Endodermal cell (in vitro differentiated cells): ENCODE measurements at regions not wholly inside any gene's neighbourhood (a gene's known extent, or its start where the extent isn't known, plus 50 kb on each side); places are given as distances from the start of the nearest gene placed in this dataset.

Source experiments
- DNase-seq: peaks from one replicate; pipeline ENCODE4 v3.0.0-alpha.2; 2017
- H3K27ac ChIP-seq: 2 replicates; pipeline ENCODE4 v1.5.1; 2013; ENCODE audit warnings: mild to moderate bottlenecking, low read depth, low read length, moderate library complexity
- H3K27me3 ChIP-seq: 2 replicates; pipeline ENCODE4 v1.6.1; 2013; ENCODE audit warnings: mild to moderate bottlenecking, low read length, moderate library complexity; ENCODE audit not compliant: insufficient read depth, control insufficient read depth, poor library complexity, severe bottlenecking
- H3K36me3 ChIP-seq: 2 replicates; pipeline ENCODE4 v1.7.0; 2013; ENCODE audit warnings: mild to moderate bottlenecking, low read length, moderate library complexity; ENCODE audit not compliant: control insufficient read depth, insufficient read depth
- H3K4me1 ChIP-seq: one replicate; pipeline ENCODE4 v1.7.0; 2013; ENCODE audit warnings: low read length; ENCODE audit not compliant: control insufficient read depth, insufficient read depth
- H3K4me3 ChIP-seq: 2 replicates; pipeline ENCODE4 v1.5.1; 2013; ENCODE audit warnings: mild to moderate bottlenecking, low read length, moderate library complexity
- H3K9ac ChIP-seq: 2 replicates; pipeline ENCODE4 v1.6.1; 2013; ENCODE audit warnings: mild to moderate bottlenecking, low read length, moderate library complexity; ENCODE audit not compliant: poor library complexity, severe bottlenecking; ENCODE audit errors: extremely low read depth
- H3K9me3 ChIP-seq: 2 replicates; pipeline ENCODE4 v1.6.1; 2013; ENCODE audit warnings: mild to moderate bottlenecking, low read length, moderate library complexity; ENCODE audit not compliant: control insufficient read depth
- H3K27ac Mint-ChIP-seq: 2 replicates; pipeline ENCODE4 v1.8.0; 2020; ENCODE audit warnings: mixed read lengths
- H3K27me3 Mint-ChIP-seq: 2 replicates; pipeline ENCODE4 v1.8.0; 2021; ENCODE audit warnings: mild to moderate bottlenecking, mixed read lengths; ENCODE audit not compliant: insufficient read depth
- H3K36me3 Mint-ChIP-seq: 2 replicates; pipeline ENCODE4 v1.8.0; 2020; ENCODE audit warnings: low read depth, mixed read lengths
- H3K4me1 Mint-ChIP-seq: 2 replicates; pipeline ENCODE4 v1.8.0; 2020; ENCODE audit warnings: mixed read lengths
- H3K4me3 Mint-ChIP-seq: 2 replicates; pipeline ENCODE4 v1.8.0; 2020; ENCODE audit warnings: mild to moderate bottlenecking, moderate library complexity, mixed read lengths
- H3K9me3 Mint-ChIP-seq: 2 replicates; pipeline ENCODE4 v1.8.0; 2020; ENCODE audit warnings: mild to moderate bottlenecking, mixed read lengths
- CTCF ChIP-seq: fragments of 200-600 bp; sonication (generic); conservative IDR thresholded peaks from 2 replicates; pipeline ENCODE4 v1.5.0; 2021; ENCODE audit warnings: antibody characterized with exemption, mild to moderate bottlenecking
- WGBS, 2 experiments: methylation state at CpG; one replicate each; pipeline versions ENCODE4 v1.1.5 to v1.1.7; 2013; ENCODE audit warnings: missing lambda C conversion rate in 2 of 2, mixed read lengths in 1 of 2; ENCODE audit not compliant: insufficient coverage in 1 of 2, insufficient read length in 1 of 2; 5-methylcytosine and 5-hydroxymethylcytosine counted together

- no peak for DNase-seq
- H3K4me1 ChIP-seq, result peaks cover 20% of the 10 kb centered on the region
- H3K4me1 Mint-ChIP-seq, result peaks cover 43% of the 10 kb centered on the region
These were observed 334.2 kb downstream of the CD83 start for GRCh38 chr6:14451594-14452374.

GRCh38 chr6:14452567-14453527 lies 335.3 kb downstream of the CD83 start:
- Histone ChIP-seq H3K4me1 (peaks cover 20% of the 10 kb centered on the region), H3K9me3 (peaks cover 9% of the 10 kb centered on the region), H3K4me3 (no peak overlapping the region), H3K27me3 (no peaks in the 10 kb centered on the region), H3K36me3 (no peaks in the 10 kb centered on the region), H3K27ac (no peak overlapping the region), H3K9ac (no peak overlapping the region)
- DNase-seq, result no peak
- peaks cover 10% of the 10 kb centered on the region for H3K9me3 Mint-ChIP-seq
- no peaks in the 10 kb centered on the region for H3K27me3 Mint-ChIP-seq
- H3K36me3 Mint-ChIP-seq, result peaks cover 45% of the 10 kb centered on the region
- no peak for TF ChIP-seq CTCF
- H3K27ac Mint-ChIP-seq, result peak overlapping the region; percentile 50
- WGBS, 2 experiments, result 91 to 94% methylated on average over 14 to 17 of the region's 17 CpGs
- peaks cover 45% of the 10 kb centered on the region for H3K4me1 Mint-ChIP-seq
- no peak overlapping the region for H3K4me3 Mint-ChIP-seq

More at GRCh38 chr6:14451594-14452374, 334.2 kb downstream of the CD83 start:
- Histone ChIP-seq H3K36me3 (no peaks in the 10 kb centered on the region), H3K27me3 (no peaks in the 10 kb centered on the region), H3K9ac (no peak overlapping the region), H3K4me3 (no peak overlapping the region), H3K27ac (no peak overlapping the region), H3K9me3 (peaks cover 20% of the 10 kb centered on the region)
- peaks cover 20% of the 10 kb centered on the region for H3K9me3 Mint-ChIP-seq
- H3K27ac Mint-ChIP-seq, result no peak overlapping the region
- no peak overlapping the region for H3K4me3 Mint-ChIP-seq
- no peak for TF ChIP-seq CTCF
- no peaks in the 10 kb centered on the region for H3K27me3 Mint-ChIP-seq
- WGBS, 2 experiments, result 94 to 95% methylated on average over 6 to 9 of the region's 9 CpGs
- H3K36me3 Mint-ChIP-seq, result peaks cover 48% of the 10 kb centered on the region

DNA sequence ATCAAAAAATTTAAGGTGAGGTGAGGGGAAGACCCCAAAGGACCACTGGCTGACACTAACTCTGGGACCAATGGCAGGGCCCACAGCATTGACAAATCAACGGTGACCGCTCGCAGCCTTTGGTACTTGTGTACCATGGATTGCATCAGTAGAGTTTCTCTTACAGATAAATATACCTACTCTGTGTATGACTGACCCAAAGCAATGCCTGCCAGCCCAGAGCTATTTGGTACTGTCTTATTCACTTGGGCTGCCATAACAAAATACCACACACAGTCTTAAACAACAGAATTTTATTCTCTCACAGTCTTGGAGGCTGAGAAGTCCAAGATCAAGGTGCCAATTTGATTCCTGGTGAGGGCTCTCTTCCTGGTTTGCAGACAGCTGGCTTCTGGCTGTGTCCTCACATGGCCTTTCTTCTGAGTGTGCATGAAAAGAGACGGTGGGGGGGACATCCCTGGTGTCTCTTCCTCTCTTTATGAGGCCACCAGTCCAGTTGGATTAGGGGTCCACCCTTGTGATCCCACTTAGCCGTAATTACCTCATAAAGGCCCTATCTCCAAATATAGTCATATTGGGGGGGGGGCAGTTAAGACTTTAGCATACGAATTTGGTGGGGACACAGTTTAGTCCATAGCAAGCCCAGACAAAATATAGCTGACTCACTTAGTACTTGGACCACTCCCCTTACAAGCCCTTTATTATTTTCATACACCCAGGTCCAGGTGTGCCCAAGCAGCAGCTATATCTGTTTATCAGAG lies 336.3 kb downstream of the CD83 start:
- no peak overlapping the region for H3K4me3 ChIP-seq
- DNase-seq, result no peak
- no peaks in the 10 kb centered on the region for H3K9me3 ChIP-seq
- peaks cover 45% of the 10 kb centered on the region for H3K4me1 Mint-ChIP-seq
- peaks cover 20% of the 10 kb centered on the region for H3K4me1 ChIP-seq
- H3K9me3 Mint-ChIP-seq, result no peaks in the 10 kb centered on the region
- no peaks in the 10 kb centered on the region for H3K27me3 ChIP-seq
- no peaks in the 10 kb centered on the region for H3K27me3 Mint-ChIP-seq
- H3K9ac ChIP-seq, result no peak overlapping the region
- H3K36me3 Mint-ChIP-seq, result peaks cover 42% of the 10 kb centered on the region
- no peak overlapping the region for H3K4me3 Mint-ChIP-seq
- H3K27ac Mint-ChIP-seq, result peak overlapping the region; percentile 50
- WGBS, 2 experiments, result 96% methylated on average over 6 of the region's 6 CpGs; no CpG with 5 or more reads in 1 of the 2 experiments
- TF ChIP-seq CTCF, result no peak
- no peak overlapping the region for H3K27ac ChIP-seq
- H3K36me3 ChIP-seq, result no peaks in the 10 kb centered on the region
